C4-2B (cell line): ENCODE measurements at regions not wholly inside any gene's neighbourhood (a gene's known extent, or its start where the extent isn't known, plus 50 kb on each side); places are given as distances from the start of the nearest gene placed in this dataset.

ENCODE experiments used
- CTCF ChIP-seq: fragments of 450-650 bp; conservative IDR thresholded peaks from 2 replicates; pipeline ENCODE4 v1.5.1; 2017; ENCODE audit warnings: mild to moderate bottlenecking
- ZFX ChIP-seq: fragments of 450-650 bp; IDR thresholded peaks from 2 replicates; pipeline ENCODE4 v1.6.1; 2017

DNA sequence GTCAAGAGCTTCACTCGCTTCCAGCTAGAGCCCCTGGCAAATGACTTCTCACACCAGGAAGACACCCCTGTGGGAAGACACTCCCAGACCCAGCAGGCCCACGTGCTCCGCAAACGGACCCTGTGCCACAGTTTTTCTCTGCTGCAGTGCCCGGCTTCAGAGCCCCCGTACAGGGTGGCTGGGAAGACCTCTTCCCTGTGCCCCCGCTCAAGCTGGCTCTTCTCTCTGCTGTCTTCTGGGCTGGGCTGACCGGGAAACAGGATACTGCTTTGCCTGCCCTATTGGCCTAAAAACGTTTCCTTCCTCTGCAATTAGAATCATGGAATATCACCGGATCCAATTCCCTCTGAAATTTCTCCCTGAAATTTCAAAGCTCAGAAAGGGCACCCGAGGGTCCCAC, 63.7 kb upstream of the CRHR1 start:
- TF ChIP-seq CTCF = no peak
- TF ChIP-seq ZFX = no peak
